Chondrocyte (in vitro differentiated cells): ENCODE measurements at regions not wholly inside any gene's neighbourhood (a gene's known extent, or its start where the extent isn't known, plus 50 kb on each side); places are given as distances from the start of the nearest gene placed in this dataset.

Experiments
- DNase-seq: peaks from one replicate; pipeline ENCODE4 v3.0.0; 2021; ENCODE audit warnings: mixed read lengths, low spot score
- H3K27ac Mint-ChIP-seq: one replicate; pipeline ENCODE4 v1.8.0; 2021; ENCODE audit warnings: mild to moderate bottlenecking, moderate library complexity, mixed read lengths; ENCODE audit not compliant: unreplicated experiment
- H3K27me3 Mint-ChIP-seq: 2 replicates; pipeline ENCODE4 v1.8.0; 2021; ENCODE audit warnings: low read depth, mixed read lengths
- H3K36me3 Mint-ChIP-seq: 2 replicates; pipeline ENCODE4 v1.8.0; 2021; ENCODE audit warnings: low read depth, mixed read lengths
- H3K4me1 Mint-ChIP-seq: 2 replicates; pipeline ENCODE4 v1.8.0; 2021; ENCODE audit warnings: low read depth, mild to moderate bottlenecking, mixed read lengths
- H3K4me3 Mint-ChIP-seq: one replicate; pipeline ENCODE4 v1.8.0; 2021; ENCODE audit warnings: mild to moderate bottlenecking, moderate library complexity, mixed read lengths; ENCODE audit not compliant: unreplicated experiment
- H3K9me3 Mint-ChIP-seq: 2 replicates; pipeline ENCODE4 v1.8.0; 2021; ENCODE audit warnings: low read depth, mixed read lengths
- TF ChIP-seq, protein P1 (sequence below): fragments of 200-600 bp; sonication (generic); IDR thresholded peaks from 2 replicates; pipeline ENCODE4 v1.5.0; 2021; ENCODE audit warnings: antibody characterized with exemption, mild to moderate bottlenecking, moderate library complexity

DNA sequence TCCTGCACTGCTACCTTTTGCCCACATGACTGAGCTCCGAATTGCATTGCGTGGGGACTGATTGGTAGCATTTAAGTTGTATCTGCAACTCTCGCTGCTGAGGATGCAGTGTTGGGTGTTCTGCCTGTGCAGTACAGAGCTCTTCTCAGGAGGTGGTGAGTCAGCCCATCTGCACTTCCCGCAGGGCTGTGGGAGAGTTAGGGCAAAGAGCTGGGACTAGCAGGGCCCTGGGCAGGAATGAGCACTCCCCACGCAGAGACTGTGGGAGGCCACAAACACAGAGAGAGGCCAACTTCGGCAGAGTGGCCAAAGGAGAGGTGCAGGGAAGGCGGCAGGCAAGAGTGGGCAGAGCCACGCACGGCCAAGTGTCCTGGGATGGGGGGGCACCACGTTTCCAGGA is 244.7 kb downstream of the SIPA1L2 start:
- Mint-ChIP-seq H3K27ac (peak overlapping the region; percentile 67), H3K4me3 (no peak overlapping the region), H3K36me3 (no peaks in the 10 kb centered on the region), H3K27me3 (no peaks in the 10 kb centered on the region), H3K9me3 (no peaks in the 10 kb centered on the region), H3K4me1 (peaks cover 26% of the 10 kb centered on the region)
- no peak for DNase-seq
- TF ChIP-seq, protein P1, sequence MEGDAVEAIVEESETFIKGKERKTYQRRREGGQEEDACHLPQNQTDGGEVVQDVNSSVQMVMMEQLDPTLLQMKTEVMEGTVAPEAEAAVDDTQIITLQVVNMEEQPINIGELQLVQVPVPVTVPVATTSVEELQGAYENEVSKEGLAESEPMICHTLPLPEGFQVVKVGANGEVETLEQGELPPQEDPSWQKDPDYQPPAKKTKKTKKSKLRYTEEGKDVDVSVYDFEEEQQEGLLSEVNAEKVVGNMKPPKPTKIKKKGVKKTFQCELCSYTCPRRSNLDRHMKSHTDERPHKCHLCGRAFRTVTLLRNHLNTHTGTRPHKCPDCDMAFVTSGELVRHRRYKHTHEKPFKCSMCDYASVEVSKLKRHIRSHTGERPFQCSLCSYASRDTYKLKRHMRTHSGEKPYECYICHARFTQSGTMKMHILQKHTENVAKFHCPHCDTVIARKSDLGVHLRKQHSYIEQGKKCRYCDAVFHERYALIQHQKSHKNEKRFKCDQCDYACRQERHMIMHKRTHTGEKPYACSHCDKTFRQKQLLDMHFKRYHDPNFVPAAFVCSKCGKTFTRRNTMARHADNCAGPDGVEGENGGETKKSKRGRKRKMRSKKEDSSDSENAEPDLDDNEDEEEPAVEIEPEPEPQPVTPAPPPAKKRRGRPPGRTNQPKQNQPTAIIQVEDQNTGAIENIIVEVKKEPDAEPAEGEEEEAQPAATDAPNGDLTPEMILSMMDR: no peak

DNA sequence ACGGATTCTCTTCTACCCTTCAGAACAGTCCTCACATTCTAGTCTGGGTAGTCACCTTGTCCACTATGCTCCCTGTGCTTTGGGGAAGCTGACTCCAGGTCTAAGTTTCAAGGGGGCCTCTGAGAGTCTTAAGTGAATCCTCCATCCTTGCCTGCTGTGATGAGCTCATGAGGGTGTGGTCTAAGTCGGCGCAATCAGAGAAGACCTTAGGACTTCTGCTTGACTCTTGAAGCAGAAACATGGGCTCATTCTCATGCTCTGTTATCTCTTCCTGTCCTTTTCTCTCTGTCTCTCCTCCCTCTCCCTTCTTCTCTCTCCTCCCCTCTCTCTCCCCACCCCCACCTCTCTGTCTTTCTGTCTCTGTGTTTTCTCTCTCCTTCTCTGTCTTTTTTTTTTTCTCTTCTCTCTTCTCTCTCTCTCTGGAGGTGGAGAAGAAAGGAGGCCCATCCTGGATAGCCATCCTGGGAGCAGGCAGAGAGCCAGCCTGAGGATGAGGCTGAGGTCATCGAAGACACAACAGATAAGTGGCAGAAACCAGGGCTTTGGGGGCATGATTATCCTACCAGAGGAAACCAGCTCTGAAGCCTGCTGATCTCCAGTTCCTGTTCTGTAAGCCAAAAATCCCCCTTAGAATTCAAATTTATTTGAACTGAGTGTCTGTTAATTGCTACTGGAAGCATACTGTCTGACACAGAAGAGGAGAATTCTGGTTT is 245.6 kb downstream of the SIPA1L2 start:
- Mint-ChIP-seq H3K9me3 (no peaks in the 10 kb centered on the region), H3K27ac (no peak overlapping the region), H3K27me3 (no peaks in the 10 kb centered on the region), H3K36me3 (no peaks in the 10 kb centered on the region), H3K4me1 (peaks cover 27% of the 10 kb centered on the region), H3K4me3 (no peak overlapping the region)
- TF ChIP-seq, protein P1: no peak
- no peak for DNase-seq

DNA sequence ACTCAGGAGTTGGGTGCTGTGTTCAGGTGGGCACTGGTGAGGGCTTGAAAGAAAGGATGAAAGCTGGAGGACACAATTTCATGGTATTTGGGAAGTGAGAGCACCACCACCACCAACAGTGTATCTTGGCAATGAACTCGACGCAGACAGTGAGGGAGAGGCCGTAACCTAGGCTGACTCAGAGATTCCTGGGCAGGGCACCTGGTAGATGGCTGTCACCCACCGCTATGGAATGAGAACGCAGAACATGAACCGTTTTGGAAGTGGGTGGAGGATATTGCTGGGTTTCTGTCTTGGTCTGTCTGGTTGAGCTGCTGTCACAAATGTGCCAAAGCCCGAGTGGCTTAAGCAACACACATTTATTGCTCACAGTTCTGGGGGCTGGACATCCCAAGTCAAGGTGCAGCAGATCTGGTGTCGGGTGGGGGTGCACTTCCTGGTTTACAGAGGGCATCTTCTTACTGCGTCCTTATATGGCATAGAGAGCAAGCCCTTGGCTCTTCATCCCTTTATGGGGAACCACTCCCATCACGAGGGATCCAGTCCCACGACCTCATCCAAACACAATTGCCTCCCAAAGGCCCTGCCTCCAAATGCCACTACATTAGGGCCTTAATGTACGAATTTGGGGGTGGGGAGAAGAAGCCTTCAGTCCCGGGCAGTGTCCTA is 246.3 kb downstream of the SIPA1L2 start:
- DNase-seq: no peak

DNA sequence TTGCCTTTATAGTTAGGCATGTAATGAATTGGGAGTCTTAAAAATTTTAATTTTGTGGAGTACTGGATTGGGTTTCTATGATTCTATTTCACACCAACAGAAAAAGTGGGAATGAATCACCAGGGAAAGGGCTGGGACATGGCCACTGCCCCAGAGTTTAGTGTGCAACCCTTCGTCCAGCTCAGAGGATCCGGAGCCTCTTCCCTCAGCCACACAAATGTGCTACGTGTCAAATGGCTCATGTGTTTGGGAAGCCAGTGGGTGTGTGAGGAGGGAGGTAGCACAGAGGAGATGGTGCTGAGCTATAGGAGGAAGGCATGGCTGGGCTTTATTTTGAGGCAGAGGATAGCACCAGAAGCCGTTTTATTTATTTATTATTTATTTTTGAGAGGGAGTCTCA is 247.3 kb downstream of the SIPA1L2 start:
- H3K36me3 Mint-ChIP-seq: no peaks in the 10 kb centered on the region
- no peak for DNase-seq
- H3K9me3 Mint-ChIP-seq: no peaks in the 10 kb centered on the region
- peaks cover 42% of the 10 kb centered on the region for H3K4me1 Mint-ChIP-seq
- no peak overlapping the region for H3K4me3 Mint-ChIP-seq
- no peak overlapping the region for H3K27ac Mint-ChIP-seq
- H3K27me3 Mint-ChIP-seq: no peaks in the 10 kb centered on the region
- TF ChIP-seq, protein P1: no peak

More for the DNA sequence above, 246.3 kb downstream of the SIPA1L2 start:
- Mint-ChIP-seq H3K4me3 (no peak overlapping the region), H3K27ac (no peak overlapping the region), H3K4me1 (peaks cover 34% of the 10 kb centered on the region), H3K27me3 (no peaks in the 10 kb centered on the region), H3K9me3 (no peaks in the 10 kb centered on the region), H3K36me3 (no peaks in the 10 kb centered on the region)
- TF ChIP-seq, protein P1: no peak

DNA sequence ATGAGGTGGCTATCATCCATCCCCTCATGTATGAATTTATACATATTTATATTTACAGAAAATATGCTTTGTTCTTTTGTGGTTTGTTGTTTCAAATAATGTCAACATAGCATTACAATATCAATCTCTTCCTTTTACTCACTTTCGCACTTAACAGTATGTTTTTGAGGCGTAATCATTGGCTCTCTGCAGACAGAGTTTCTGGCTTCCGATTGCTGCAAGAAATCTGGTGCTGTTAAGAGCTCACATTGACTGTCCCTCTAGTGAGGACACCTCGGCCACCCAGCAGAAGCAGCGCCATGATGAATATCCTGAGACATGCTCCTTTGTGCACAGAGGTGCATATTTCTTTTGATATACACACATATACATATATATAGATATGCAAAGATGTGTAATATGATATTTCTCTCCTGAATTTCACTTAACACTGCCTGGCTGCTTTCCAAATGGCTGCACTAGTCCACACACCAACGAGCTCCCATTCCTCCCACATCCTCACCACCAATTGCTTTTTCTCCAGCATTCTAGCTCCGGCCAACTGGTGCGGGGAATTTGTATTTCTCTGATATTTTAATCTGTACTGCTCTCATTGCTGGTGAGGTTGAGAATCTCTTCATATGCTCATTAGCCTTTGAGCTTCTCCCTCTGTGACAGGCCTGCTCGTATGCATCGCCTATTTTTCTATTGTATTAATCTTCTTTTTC is 248.4 kb downstream of the SIPA1L2 start:
- peaks cover 51% of the 10 kb centered on the region for H3K4me1 Mint-ChIP-seq
- DNase-seq: no peak
- no peak overlapping the region for H3K4me3 Mint-ChIP-seq
- H3K27me3 Mint-ChIP-seq: no peaks in the 10 kb centered on the region
- H3K9me3 Mint-ChIP-seq: no peaks in the 10 kb centered on the region
- TF ChIP-seq, protein P1: no peak
- H3K36me3 Mint-ChIP-seq: no peaks in the 10 kb centered on the region
- no peak overlapping the region for H3K27ac Mint-ChIP-seq
